ENCODE measurements at regions not wholly inside any gene's neighbourhood (a gene's known extent, or its start where the extent isn't known, plus 50 kb on each side); places are given as distances from the start of the nearest gene placed in this dataset.

GRCh38 chr1:34524783-34525182, 230.1 kb upstream of the GJB5 start:
- Histone ChIP-seq H3K36me3 (ENCODE audit: insufficient read depth, low read length) (no peaks in the 10 kb centered on the region), H3F3A (ENCODE audit: insufficient read depth, low read length) (no peaks in the 10 kb centered on the region), H3K9me2 (ENCODE audit: low read depth, low read length) (no peaks in the 10 kb centered on the region)

GRCh38 chr1:34529935-34530859, 224.7 kb upstream of the GJB5 start:
- Histone ChIP-seq H3K27ac (ENCODE audit: low read depth, low read length, poor library complexity, severe bottlenecking) (no peak overlapping the region), H3K9me2 (ENCODE audit: low read depth, low read length) (no peaks in the 10 kb centered on the region), H3F3A (ENCODE audit: insufficient read depth, low read length) (no peaks in the 10 kb centered on the region), H3K4me1 (ENCODE audit: insufficient read depth, low read length, severe bottlenecking) (no peaks in the 10 kb centered on the region), H3K36me3 (ENCODE audit: insufficient read depth, low read length) (no peaks in the 10 kb centered on the region), H3K9me3 (ENCODE audit: low read length) (no peaks in the 10 kb centered on the region), H4K20me1 (ENCODE audit: insufficient read depth, low read length) (no peaks in the 10 kb centered on the region), H3K4me3 (ENCODE audit: low read depth, low read length, poor library complexity, severe bottlenecking) (no peak overlapping the region), H3K4me2 (ENCODE audit: low read length) (no peak overlapping the region), H3K79me2 (ENCODE audit: insufficient read depth, low read length) (no peaks in the 10 kb centered on the region), H3K9ac (ENCODE audit: low read length) (no peak overlapping the region), H2AFZ (ENCODE audit: low read length) (no peak overlapping the region), H3K27me3 (ENCODE audit: insufficient read depth, low read length) (no peaks in the 10 kb centered on the region)
- no peak for TF ChIP-seq EZH2 (IDR thresholded peaks at IDR 0.05; ENCODE audit: borderline replicate concordance, low read length)
- TF ChIP-seq, protein P1, sequence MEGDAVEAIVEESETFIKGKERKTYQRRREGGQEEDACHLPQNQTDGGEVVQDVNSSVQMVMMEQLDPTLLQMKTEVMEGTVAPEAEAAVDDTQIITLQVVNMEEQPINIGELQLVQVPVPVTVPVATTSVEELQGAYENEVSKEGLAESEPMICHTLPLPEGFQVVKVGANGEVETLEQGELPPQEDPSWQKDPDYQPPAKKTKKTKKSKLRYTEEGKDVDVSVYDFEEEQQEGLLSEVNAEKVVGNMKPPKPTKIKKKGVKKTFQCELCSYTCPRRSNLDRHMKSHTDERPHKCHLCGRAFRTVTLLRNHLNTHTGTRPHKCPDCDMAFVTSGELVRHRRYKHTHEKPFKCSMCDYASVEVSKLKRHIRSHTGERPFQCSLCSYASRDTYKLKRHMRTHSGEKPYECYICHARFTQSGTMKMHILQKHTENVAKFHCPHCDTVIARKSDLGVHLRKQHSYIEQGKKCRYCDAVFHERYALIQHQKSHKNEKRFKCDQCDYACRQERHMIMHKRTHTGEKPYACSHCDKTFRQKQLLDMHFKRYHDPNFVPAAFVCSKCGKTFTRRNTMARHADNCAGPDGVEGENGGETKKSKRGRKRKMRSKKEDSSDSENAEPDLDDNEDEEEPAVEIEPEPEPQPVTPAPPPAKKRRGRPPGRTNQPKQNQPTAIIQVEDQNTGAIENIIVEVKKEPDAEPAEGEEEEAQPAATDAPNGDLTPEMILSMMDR (IDR thresholded peaks at IDR 0.05; ENCODE audit: low read length): no peak

More at GRCh38 chr1:34524783-34525182, 230.1 kb upstream of the GJB5 start:
- Histone ChIP-seq H3K9me3 (ENCODE audit: low read length) (no peaks in the 10 kb centered on the region), H3K27me3 (ENCODE audit: insufficient read depth, low read length) (no peaks in the 10 kb centered on the region), H3K79me2 (ENCODE audit: insufficient read depth, low read length) (no peaks in the 10 kb centered on the region), H3K4me2 (ENCODE audit: low read length) (no peak overlapping the region), H2AFZ (ENCODE audit: low read length) (no peak overlapping the region), H3K27ac (ENCODE audit: low read depth, low read length, poor library complexity, severe bottlenecking) (no peak overlapping the region), H3K4me3 (ENCODE audit: low read depth, low read length, poor library complexity, severe bottlenecking) (no peak overlapping the region), H3K9ac (ENCODE audit: low read length) (no peak overlapping the region), H4K20me1 (ENCODE audit: insufficient read depth, low read length) (no peaks in the 10 kb centered on the region), H3K4me1 (ENCODE audit: insufficient read depth, low read length, severe bottlenecking) (no peaks in the 10 kb centered on the region)
- TF ChIP-seq, protein P1 (IDR thresholded peaks at IDR 0.05; ENCODE audit: low read length): no peak
- no peak for TF ChIP-seq EZH2 (IDR thresholded peaks at IDR 0.05; ENCODE audit: borderline replicate concordance, low read length)

GRCh38 chr1:34532113-34532512, 222.7 kb upstream of the GJB5 start:
- H4K20me1 ChIP-seq (ENCODE audit: insufficient read depth, low read length): no peaks in the 10 kb centered on the region
- H3K36me3 ChIP-seq (ENCODE audit: insufficient read depth, low read length): no peaks in the 10 kb centered on the region
- H3K9me2 ChIP-seq (ENCODE audit: low read depth, low read length): no peaks in the 10 kb centered on the region
- no peak overlapping the region for H3K27ac ChIP-seq (ENCODE audit: low read depth, low read length, poor library complexity, severe bottlenecking)
- H3K9me3 ChIP-seq (ENCODE audit: low read length): no peaks in the 10 kb centered on the region
- TF ChIP-seq, protein P1 (IDR thresholded peaks at IDR 0.05; ENCODE audit: low read length): no peak
- no peak for TF ChIP-seq EZH2 (IDR thresholded peaks at IDR 0.05; ENCODE audit: borderline replicate concordance, low read length)
- H2AFZ ChIP-seq (ENCODE audit: low read length): no peak overlapping the region
- H3K4me2 ChIP-seq (ENCODE audit: low read length): no peak overlapping the region
- no peak overlapping the region for H3K4me3 ChIP-seq (ENCODE audit: low read depth, low read length, poor library complexity, severe bottlenecking)
- no peaks in the 10 kb centered on the region for H3K4me1 ChIP-seq (ENCODE audit: insufficient read depth, low read length, severe bottlenecking)
- no peaks in the 10 kb centered on the region for H3K27me3 ChIP-seq (ENCODE audit: insufficient read depth, low read length)
- H3K9ac ChIP-seq (ENCODE audit: low read length): no peak overlapping the region
- H3F3A ChIP-seq (ENCODE audit: insufficient read depth, low read length): no peaks in the 10 kb centered on the region
- H3K79me2 ChIP-seq (ENCODE audit: insufficient read depth, low read length): no peaks in the 10 kb centered on the region
